ENCODE measurements at regions not wholly inside any gene's neighbourhood (a gene's known extent, or its start where the extent isn't known, plus 50 kb on each side); places are given as distances from the start of the nearest gene placed in this dataset.

GRCh38 chr5:169458221-169458620 is 125.4 kb upstream of the SPDL1 start:
- 57% methylated on average over 2 of the region's 5 CpGs for WGBS (ENCODE audit: insufficient coverage)
- no peak for DNase-seq
- Histone ChIP-seq H3K9me3 (replicated peaks; ENCODE audit: control insufficient read depth, low read depth, low read length) (no peaks in the 10 kb centered on the region), H3K36me3 (ENCODE audit: control insufficient read depth, insufficient read depth, low read length) (no peaks in the 10 kb centered on the region), H3K27ac (ENCODE audit: low read length) (no peak overlapping the region), H3K4me1 (ENCODE audit: control insufficient read depth, insufficient read depth, low read length) (no peaks in the 10 kb centered on the region), H3K27me3 (ENCODE audit: control insufficient read depth, insufficient read depth, low read length) (no peaks in the 10 kb centered on the region), H3K4me3 (ENCODE audit: low read length) (no peak overlapping the region)

- H3K9me3 ChIP-seq (replicated peaks; ENCODE audit: control insufficient read depth, low read depth, low read length) = no peaks in the 10 kb centered on the region
- no peak overlapping the region for H3K4me3 ChIP-seq (ENCODE audit: low read length)
- H3K36me3 ChIP-seq (ENCODE audit: control insufficient read depth, insufficient read depth, low read length) = no peaks in the 10 kb centered on the region
- no peak for DNase-seq
- H3K27me3 ChIP-seq (ENCODE audit: control insufficient read depth, insufficient read depth, low read length) = no peaks in the 10 kb centered on the region
- H3K4me1 ChIP-seq (ENCODE audit: control insufficient read depth, insufficient read depth, low read length) = no peaks in the 10 kb centered on the region
- no peak overlapping the region for H3K27ac ChIP-seq (ENCODE audit: low read length)
- 44% methylated on average over 1 of the region's 1 CpG for WGBS (ENCODE audit: insufficient coverage)
Observed at GRCh38 chr5:169450464-169450863, 133.1 kb upstream of the SPDL1 start.

GRCh38 chr5:169448826-169449225 is 134.7 kb upstream of the SPDL1 start:
- DNase-seq = no peak
- no peaks in the 10 kb centered on the region for H3K9me3 ChIP-seq (replicated peaks; ENCODE audit: control insufficient read depth, low read depth, low read length)
- no peak overlapping the region for H3K27ac ChIP-seq (ENCODE audit: low read length)
- H3K36me3 ChIP-seq (ENCODE audit: control insufficient read depth, insufficient read depth, low read length) = no peaks in the 10 kb centered on the region
- WGBS (ENCODE audit: insufficient coverage) = 95% methylated on average over 5 of the region's 6 CpGs
- H3K27me3 ChIP-seq (ENCODE audit: control insufficient read depth, insufficient read depth, low read length) = no peaks in the 10 kb centered on the region
- H3K4me1 ChIP-seq (ENCODE audit: control insufficient read depth, insufficient read depth, low read length) = no peaks in the 10 kb centered on the region
- H3K4me3 ChIP-seq (ENCODE audit: low read length) = no peak overlapping the region

GRCh38 chr5:169445191-169445590 is 138.4 kb upstream of the SPDL1 start:
- no peaks in the 10 kb centered on the region for H3K9me3 ChIP-seq (replicated peaks; ENCODE audit: control insufficient read depth, low read depth, low read length)
- H3K36me3 ChIP-seq (ENCODE audit: control insufficient read depth, insufficient read depth, low read length) = no peaks in the 10 kb centered on the region
- DNase-seq = no peak
- no CpG with 5 or more reads among the region's 2 CpGs for WGBS (ENCODE audit: insufficient coverage)
- H3K4me3 ChIP-seq (ENCODE audit: low read length) = no peak overlapping the region
- no peaks in the 10 kb centered on the region for H3K4me1 ChIP-seq (ENCODE audit: control insufficient read depth, insufficient read depth, low read length)
- no peaks in the 10 kb centered on the region for H3K27me3 ChIP-seq (ENCODE audit: control insufficient read depth, insufficient read depth, low read length)
- H3K27ac ChIP-seq (ENCODE audit: low read length) = no peak overlapping the region

GRCh38 chr5:169442913-169443784 is 140.4 kb upstream of the SPDL1 start:
- DNase-seq = peak; percentile 7
- WGBS (ENCODE audit: insufficient coverage) = 88% methylated on average over 2 of the region's 9 CpGs
- Histone ChIP-seq H3K4me1 (ENCODE audit: control insufficient read depth, insufficient read depth, low read length) (no peaks in the 10 kb centered on the region), H3K9me3 (replicated peaks; ENCODE audit: control insufficient read depth, low read depth, low read length) (no peaks in the 10 kb centered on the region), H3K36me3 (ENCODE audit: control insufficient read depth, insufficient read depth, low read length) (no peaks in the 10 kb centered on the region), H3K4me3 (ENCODE audit: low read length) (no peak overlapping the region), H3K27ac (ENCODE audit: low read length) (no peak overlapping the region), H3K27me3 (ENCODE audit: control insufficient read depth, insufficient read depth, low read length) (no peaks in the 10 kb centered on the region)

- peak; percentile 29 for DNase-seq
- Histone ChIP-seq H3K4me1 (ENCODE audit: control insufficient read depth, insufficient read depth, low read length) (no peaks in the 10 kb centered on the region), H3K27ac (ENCODE audit: low read length) (no peak overlapping the region), H3K27me3 (ENCODE audit: control insufficient read depth, insufficient read depth, low read length) (no peaks in the 10 kb centered on the region), H3K9me3 (replicated peaks; ENCODE audit: control insufficient read depth, low read depth, low read length) (no peaks in the 10 kb centered on the region), H3K36me3 (ENCODE audit: control insufficient read depth, insufficient read depth, low read length) (no peaks in the 10 kb centered on the region), H3K4me3 (ENCODE audit: low read length) (no peak overlapping the region)
- no CpG with 5 or more reads among the region's 2 CpGs for WGBS (ENCODE audit: insufficient coverage)
Observed at GRCh38 chr5:169442403-169442874, 141.1 kb upstream of the SPDL1 start.

- Histone ChIP-seq H3K27me3 (ENCODE audit: control insufficient read depth, insufficient read depth, low read length) (no peaks in the 10 kb centered on the region), H3K4me3 (ENCODE audit: low read length) (no peak overlapping the region), H3K27ac (ENCODE audit: low read length) (no peak overlapping the region), H3K4me1 (ENCODE audit: control insufficient read depth, insufficient read depth, low read length) (no peaks in the 10 kb centered on the region), H3K36me3 (ENCODE audit: control insufficient read depth, insufficient read depth, low read length) (no peaks in the 10 kb centered on the region), H3K9me3 (replicated peaks; ENCODE audit: control insufficient read depth, low read depth, low read length) (no peaks in the 10 kb centered on the region)
- no CpG with 5 or more reads among the region's 3 CpGs for WGBS (ENCODE audit: insufficient coverage)
- no peak for DNase-seq
Observed at GRCh38 chr5:169440107-169440705, 139.3 kb upstream of the SLIT3 start.

GRCh38 chr5:169439362-169439761 is 138.4 kb upstream of the SLIT3 start:
- H3K36me3 ChIP-seq (ENCODE audit: control insufficient read depth, insufficient read depth, low read length) = no peaks in the 10 kb centered on the region
- no peak overlapping the region for H3K4me3 ChIP-seq (ENCODE audit: low read length)
- H3K9me3 ChIP-seq (replicated peaks; ENCODE audit: control insufficient read depth, low read depth, low read length) = no peaks in the 10 kb centered on the region
- no peaks in the 10 kb centered on the region for H3K27me3 ChIP-seq (ENCODE audit: control insufficient read depth, insufficient read depth, low read length)
- WGBS (ENCODE audit: insufficient coverage) = 64% methylated on average over 2 of the region's 4 CpGs
- H3K4me1 ChIP-seq (ENCODE audit: control insufficient read depth, insufficient read depth, low read length) = no peaks in the 10 kb centered on the region
- H3K27ac ChIP-seq (ENCODE audit: low read length) = no peak overlapping the region
- DNase-seq = no peak

- Histone ChIP-seq H3K27ac (ENCODE audit: low read length) (no peak overlapping the region), H3K4me1 (ENCODE audit: control insufficient read depth, insufficient read depth, low read length) (no peaks in the 10 kb centered on the region), H3K9me3 (replicated peaks; ENCODE audit: control insufficient read depth, low read depth, low read length) (no peaks in the 10 kb centered on the region), H3K4me3 (ENCODE audit: low read length) (no peak overlapping the region), H3K27me3 (ENCODE audit: control insufficient read depth, insufficient read depth, low read length) (no peaks in the 10 kb centered on the region), H3K36me3 (ENCODE audit: control insufficient read depth, insufficient read depth, low read length) (no peaks in the 10 kb centered on the region)
- DNase-seq = peak; percentile 35
- WGBS (ENCODE audit: insufficient coverage) = 66% methylated on average over 5 of the region's 7 CpGs
Observed at GRCh38 chr5:169435506-169436229, 134.7 kb upstream of the SLIT3 start.

GRCh38 chr5:169433221-169433651 is 132.3 kb upstream of the SLIT3 start:
- Histone ChIP-seq H3K36me3 (ENCODE audit: control insufficient read depth, insufficient read depth, low read length) (no peaks in the 10 kb centered on the region), H3K4me3 (ENCODE audit: low read length) (no peak overlapping the region), H3K27me3 (ENCODE audit: control insufficient read depth, insufficient read depth, low read length) (no peaks in the 10 kb centered on the region), H3K27ac (ENCODE audit: low read length) (no peak overlapping the region), H3K4me1 (ENCODE audit: control insufficient read depth, insufficient read depth, low read length) (no peaks in the 10 kb centered on the region), H3K9me3 (replicated peaks; ENCODE audit: control insufficient read depth, low read depth, low read length) (no peaks in the 10 kb centered on the region)
- peak; percentile 49 for DNase-seq
- WGBS (ENCODE audit: insufficient coverage) = 16% methylated on average over 5 of the region's 5 CpGs

Data from muscle of leg (tissue), 3 donors.